ENCODE measurements at regions not wholly inside any gene's neighbourhood (a gene's known extent, or its start where the extent isn't known, plus 50 kb on each side); places are given as distances from the start of the nearest gene placed in this dataset.

- TF ChIP-seq MAX (IDR thresholded peaks at IDR 0.05; ENCODE audit: insufficient read depth, insufficient read length) (no peak), FOS (IDR thresholded peaks at IDR 0.05; ENCODE audit: borderline replicate concordance, insufficient read depth, low read length) (no peak), POLR2A (IDR thresholded peaks at IDR 0.05; ENCODE audit: low read depth, low read length) (no peak), MYC (IDR thresholded peaks at IDR 0.05; ENCODE audit: low read depth, low read length) (no peak), CTCF (IDR thresholded peaks at IDR 0.05; ENCODE audit: extremely low read depth in 1 of 2, insufficient read depth in 1 of 2, low read depth in 1 of 2, low read length in 2 of 2) (no peak), EZH2 (IDR thresholded peaks at IDR 0.05; ENCODE audit: borderline replicate concordance, low read depth, low read length, severe bottlenecking) (no peak), GATA2 (IDR thresholded peaks at IDR 0.05; ENCODE audit: insufficient read depth, insufficient read length, low read depth, low read length) (no peak), POLR2AphosphoS5 (IDR thresholded peaks at IDR 0.05; ENCODE audit: insufficient read depth, low read depth, low read length) (no peak), JUN (IDR thresholded peaks at IDR 0.05; ENCODE audit: borderline replicate concordance, insufficient read depth, insufficient read length, low read depth) (no peak)
- no peaks in the 10 kb centered on the region for H3K79me2 ChIP-seq (ENCODE audit: control insufficient read depth, insufficient read depth, low read length)
- POLR2A ChIA-PET = no interaction called here
- DNase-seq (ENCODE audit: low read depth, low spot score) (no peak), FAIRE-seq (no peak)
- no peak overlapping the region for H3K27ac ChIP-seq (ENCODE audit: insufficient read depth, low read depth, low read length)
- dilution Hi-C loops (cut with MboI; ENCODE audit: extremely low pct_ligation_motif_present, low sequenced_read_pairs) (no loop called here), intact Hi-C loops (cut with micrococcal nuclease) (no loop called here)
- no TSS peak for BruUV-seq (replicated peaks)
- H3K4me2 ChIP-seq (ENCODE audit: insufficient read depth, low read length) = no peak overlapping the region
- H3K9ac ChIP-seq (replicated peaks; ENCODE audit: extremely low read depth, insufficient read depth, low read length) = no peak overlapping the region
- H2AFZ ChIP-seq (ENCODE audit: low read depth, low read length) = no peak overlapping the region
- CTCF ChIA-PET = no interaction called here
- no peaks in the 10 kb centered on the region for H4K20me1 ChIP-seq (replicated peaks; ENCODE audit: control insufficient read depth, extremely low read depth, insufficient read depth, low read length)
- no peak overlapping the region for H3K4me3 ChIP-seq (replicated peaks in 1 of 3; ENCODE audit: insufficient read depth in 1 of 3, low read depth in 1 of 3, low read length in 3 of 3)
- no peaks in the 10 kb centered on the region for H3K36me3 ChIP-seq (ENCODE audit: control insufficient read depth in 2 of 2, extremely low read depth in 1 of 2, insufficient read depth in 2 of 2, low read length in 2 of 2)
- no peaks in the 10 kb centered on the region for H3K9me1 ChIP-seq (replicated peaks; ENCODE audit: control insufficient read depth, extremely low read depth, insufficient read depth, low read length)
- no peaks in the 10 kb centered on the region for H3K4me1 ChIP-seq (ENCODE audit: control insufficient read depth, extremely low read depth, insufficient read depth, low read length)
- no peaks in the 10 kb centered on the region for H3K27me3 ChIP-seq (ENCODE audit: control insufficient read depth in 2 of 2, insufficient read depth in 2 of 2, low read length in 2 of 2)
- H3K9me3 ChIP-seq (replicated peaks; ENCODE audit: control insufficient read depth, insufficient read depth, low read length) = no peaks in the 10 kb centered on the region
Measured at GRCh38 chr6:47169785-47170616, 127.9 kb upstream of the ADGRF1 start.
